Astrocyte (in vitro differentiated cells and primary cell): ENCODE measurements at regions not wholly inside any gene's neighbourhood (a gene's known extent, or its start where the extent isn't known, plus 50 kb on each side); places are given as distances from the start of the nearest gene placed in this dataset.

Experiments
- DNase-seq: peaks from one replicate; pipeline ENCODE4 v3.0.0-alpha.2; 2010; ENCODE audit warnings: low read depth
- FAIRE-seq: peaks from 2 replicates; lab custom pipeline; 2011; peaks lifted over from hg19 to GRCh38; lab: Jason Lieb, UNC
- H2AFZ ChIP-seq: 2 replicates; pipeline ENCODE4 v1.6.0; 2012; ENCODE audit warnings: low read depth, low read length, inconsistent platforms
- H3K27ac ChIP-seq: 2 replicates; pipeline ENCODE4 v1.5.1; 2011; ENCODE audit warnings: low read depth, low read length, inconsistent platforms
- H3K27me3 ChIP-seq: 2 replicates; pipeline ENCODE4 v1.6.0; 2011; ENCODE audit warnings: low read length, inconsistent platforms; ENCODE audit not compliant: insufficient read depth
- H3K36me3 ChIP-seq: 2 replicates; pipeline ENCODE4 v1.5.1; 2011; ENCODE audit warnings: low read length, inconsistent platforms; ENCODE audit not compliant: insufficient read depth
- H3K4me1 ChIP-seq: 2 replicates; pipeline ENCODE4 v1.5.1; 2011; ENCODE audit warnings: low read length, inconsistent platforms; ENCODE audit not compliant: insufficient read depth
- H3K4me2 ChIP-seq: 2 replicates; pipeline ENCODE4 v1.6.0; 2012; ENCODE audit warnings: low read length, inconsistent platforms
- H3K4me3 ChIP-seq: 2 replicates; pipeline ENCODE4 v1.5.1; 2011; ENCODE audit warnings: low read depth, mild to moderate bottlenecking, low read length, inconsistent platforms; ENCODE audit not compliant: insufficient read depth
- H3K79me2 ChIP-seq: 2 replicates; pipeline ENCODE4 v1.6.0; 2012; ENCODE audit warnings: mild to moderate bottlenecking, low read length, inconsistent platforms; ENCODE audit not compliant: insufficient read depth
- H3K9ac ChIP-seq: 2 replicates; pipeline ENCODE4 v1.6.0; 2012; ENCODE audit warnings: mild to moderate bottlenecking, low read length, inconsistent platforms
- H3K9me3 ChIP-seq: 2 replicates; pipeline ENCODE4 v1.5.1; 2012; ENCODE audit warnings: low read depth, mild to moderate bottlenecking, low read length, inconsistent platforms; ENCODE audit not compliant: insufficient read depth
- H4K20me1 ChIP-seq: 2 replicates; pipeline ENCODE4 v1.6.0; 2012; ENCODE audit warnings: low read length, inconsistent platforms; ENCODE audit not compliant: insufficient read depth
- H3K27ac Mint-ChIP-seq: one replicate; pipeline ENCODE4 v1.8.0; 2021; ENCODE audit warnings: mild to moderate bottlenecking, mixed read lengths; ENCODE audit not compliant: unreplicated experiment
- H3K27me3 Mint-ChIP-seq: one replicate; pipeline ENCODE4 v1.8.0; 2021; ENCODE audit warnings: low read depth, mixed read lengths; ENCODE audit not compliant: unreplicated experiment
- H3K36me3 Mint-ChIP-seq: one replicate; pipeline ENCODE4 v1.8.0; 2021; ENCODE audit warnings: low read depth, mixed read lengths; ENCODE audit not compliant: unreplicated experiment
- H3K4me1 Mint-ChIP-seq: one replicate; pipeline ENCODE4 v1.8.0; 2021; ENCODE audit warnings: low read depth, mixed read lengths; ENCODE audit not compliant: unreplicated experiment
- H3K4me3 Mint-ChIP-seq: one replicate; pipeline ENCODE4 v1.8.0; 2021; ENCODE audit warnings: mild to moderate bottlenecking, moderate library complexity, mixed read lengths; ENCODE audit not compliant: unreplicated experiment
- H3K9me3 Mint-ChIP-seq: one replicate; pipeline ENCODE4 v1.8.0; 2021; ENCODE audit warnings: mild to moderate bottlenecking, mixed read lengths; ENCODE audit not compliant: unreplicated experiment
- EZH2 ChIP-seq: IDR thresholded peaks from 2 replicates; pipeline ENCODE4 v1.6.1; 2012; ENCODE audit warnings: mild to moderate bottlenecking, low read length, inconsistent platforms; ENCODE audit not compliant: insufficient read depth
- TF ChIP-seq, protein P1 (sequence below): IDR thresholded peaks from 2 replicates; pipeline ENCODE4 v1.5.1; 2011; ENCODE audit warnings: low read depth, mild to moderate bottlenecking, inconsistent platforms, low read length, moderate library complexity; ENCODE audit not compliant: insufficient read depth

DNA sequence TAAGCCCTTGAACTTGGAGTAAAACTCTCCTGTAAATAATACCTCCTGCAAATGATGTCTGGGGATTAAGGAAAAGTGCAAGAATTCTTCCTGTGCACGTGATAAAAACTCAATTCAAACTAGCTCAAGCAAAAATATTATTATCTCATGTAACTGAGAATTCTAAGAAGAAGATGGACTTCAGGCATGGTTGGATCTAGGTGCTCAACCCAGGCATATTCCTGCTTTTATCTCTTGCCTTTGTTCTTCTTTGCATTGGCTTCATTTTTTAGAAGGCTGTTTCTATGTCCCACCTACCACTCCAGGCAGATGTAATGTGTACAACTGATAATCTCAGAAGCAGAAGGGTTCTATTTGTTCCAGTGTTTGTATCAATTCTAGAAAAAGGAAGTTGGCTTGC is 95.8 kb downstream of the DACT2 start:
- H3K4me2 ChIP-seq = no peak overlapping the region
- H3K9ac ChIP-seq = no peak overlapping the region
- H3K4me1 ChIP-seq = no peaks in the 10 kb centered on the region
- no peaks in the 10 kb centered on the region for H4K20me1 ChIP-seq
- H3K9me3 Mint-ChIP-seq = no peaks in the 10 kb centered on the region
- H3K4me3 ChIP-seq = no peak overlapping the region
- H3K27me3 Mint-ChIP-seq = peaks cover 68% of the 10 kb centered on the region
- no peaks in the 10 kb centered on the region for H3K36me3 Mint-ChIP-seq
- peaks cover 2% of the 10 kb centered on the region for H3K4me1 Mint-ChIP-seq
- H3K27me3 ChIP-seq = peaks cover 12% of the 10 kb centered on the region
- DNase-seq = no peak
- no peak for FAIRE-seq
- TF ChIP-seq EZH2 = no peak
- TF ChIP-seq, protein P1, sequence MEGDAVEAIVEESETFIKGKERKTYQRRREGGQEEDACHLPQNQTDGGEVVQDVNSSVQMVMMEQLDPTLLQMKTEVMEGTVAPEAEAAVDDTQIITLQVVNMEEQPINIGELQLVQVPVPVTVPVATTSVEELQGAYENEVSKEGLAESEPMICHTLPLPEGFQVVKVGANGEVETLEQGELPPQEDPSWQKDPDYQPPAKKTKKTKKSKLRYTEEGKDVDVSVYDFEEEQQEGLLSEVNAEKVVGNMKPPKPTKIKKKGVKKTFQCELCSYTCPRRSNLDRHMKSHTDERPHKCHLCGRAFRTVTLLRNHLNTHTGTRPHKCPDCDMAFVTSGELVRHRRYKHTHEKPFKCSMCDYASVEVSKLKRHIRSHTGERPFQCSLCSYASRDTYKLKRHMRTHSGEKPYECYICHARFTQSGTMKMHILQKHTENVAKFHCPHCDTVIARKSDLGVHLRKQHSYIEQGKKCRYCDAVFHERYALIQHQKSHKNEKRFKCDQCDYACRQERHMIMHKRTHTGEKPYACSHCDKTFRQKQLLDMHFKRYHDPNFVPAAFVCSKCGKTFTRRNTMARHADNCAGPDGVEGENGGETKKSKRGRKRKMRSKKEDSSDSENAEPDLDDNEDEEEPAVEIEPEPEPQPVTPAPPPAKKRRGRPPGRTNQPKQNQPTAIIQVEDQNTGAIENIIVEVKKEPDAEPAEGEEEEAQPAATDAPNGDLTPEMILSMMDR = no peak
- H3K9me3 ChIP-seq = no peaks in the 10 kb centered on the region
- no peaks in the 10 kb centered on the region for H3K79me2 ChIP-seq
- H2AFZ ChIP-seq = no peak overlapping the region
- no peaks in the 10 kb centered on the region for H3K36me3 ChIP-seq
- H3K27ac Mint-ChIP-seq = no peak overlapping the region
- H3K4me3 Mint-ChIP-seq = no peak overlapping the region
- no peak overlapping the region for H3K27ac ChIP-seq

DNA sequence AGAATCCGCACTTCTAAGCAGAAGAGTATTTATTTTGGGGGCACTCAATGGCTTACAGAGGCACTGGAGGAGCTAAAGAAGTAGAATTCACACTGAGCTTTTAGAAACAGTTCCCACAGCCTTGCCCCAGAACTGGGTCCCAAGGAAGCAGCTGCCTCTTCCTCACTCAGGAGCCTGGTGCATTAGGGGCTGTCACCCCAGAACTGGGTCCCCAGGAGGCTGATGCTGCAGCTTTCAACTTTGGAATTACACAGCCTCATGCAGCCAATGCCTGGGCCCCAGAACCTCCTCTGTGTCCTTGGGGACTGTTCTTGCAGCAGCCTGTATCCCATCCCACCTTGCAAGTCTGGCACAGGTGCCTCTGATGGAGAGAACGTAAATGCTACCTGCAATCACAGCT is 96.4 kb downstream of the DACT2 start:
- Histone ChIP-seq H4K20me1 (no peaks in the 10 kb centered on the region), H3K4me3 (no peak overlapping the region), H3K79me2 (no peaks in the 10 kb centered on the region), H3K27ac (no peak overlapping the region), H3K27me3 (peaks cover 12% of the 10 kb centered on the region), H2AFZ (no peak overlapping the region), H3K4me2 (no peak overlapping the region), H3K9me3 (peaks cover 4% of the 10 kb centered on the region), H3K9ac (no peak overlapping the region), H3K4me1 (no peaks in the 10 kb centered on the region), H3K36me3 (no peaks in the 10 kb centered on the region)
- peaks cover 2% of the 10 kb centered on the region for H3K4me1 Mint-ChIP-seq
- no peak for TF ChIP-seq EZH2
- TF ChIP-seq, protein P1 = no peak
- peaks cover 68% of the 10 kb centered on the region for H3K27me3 Mint-ChIP-seq
- DNase-seq = no peak
- H3K9me3 Mint-ChIP-seq = no peaks in the 10 kb centered on the region
- H3K4me3 Mint-ChIP-seq = no peak overlapping the region
- no peaks in the 10 kb centered on the region for H3K36me3 Mint-ChIP-seq
- no peak for FAIRE-seq
- no peak overlapping the region for H3K27ac Mint-ChIP-seq

DNA sequence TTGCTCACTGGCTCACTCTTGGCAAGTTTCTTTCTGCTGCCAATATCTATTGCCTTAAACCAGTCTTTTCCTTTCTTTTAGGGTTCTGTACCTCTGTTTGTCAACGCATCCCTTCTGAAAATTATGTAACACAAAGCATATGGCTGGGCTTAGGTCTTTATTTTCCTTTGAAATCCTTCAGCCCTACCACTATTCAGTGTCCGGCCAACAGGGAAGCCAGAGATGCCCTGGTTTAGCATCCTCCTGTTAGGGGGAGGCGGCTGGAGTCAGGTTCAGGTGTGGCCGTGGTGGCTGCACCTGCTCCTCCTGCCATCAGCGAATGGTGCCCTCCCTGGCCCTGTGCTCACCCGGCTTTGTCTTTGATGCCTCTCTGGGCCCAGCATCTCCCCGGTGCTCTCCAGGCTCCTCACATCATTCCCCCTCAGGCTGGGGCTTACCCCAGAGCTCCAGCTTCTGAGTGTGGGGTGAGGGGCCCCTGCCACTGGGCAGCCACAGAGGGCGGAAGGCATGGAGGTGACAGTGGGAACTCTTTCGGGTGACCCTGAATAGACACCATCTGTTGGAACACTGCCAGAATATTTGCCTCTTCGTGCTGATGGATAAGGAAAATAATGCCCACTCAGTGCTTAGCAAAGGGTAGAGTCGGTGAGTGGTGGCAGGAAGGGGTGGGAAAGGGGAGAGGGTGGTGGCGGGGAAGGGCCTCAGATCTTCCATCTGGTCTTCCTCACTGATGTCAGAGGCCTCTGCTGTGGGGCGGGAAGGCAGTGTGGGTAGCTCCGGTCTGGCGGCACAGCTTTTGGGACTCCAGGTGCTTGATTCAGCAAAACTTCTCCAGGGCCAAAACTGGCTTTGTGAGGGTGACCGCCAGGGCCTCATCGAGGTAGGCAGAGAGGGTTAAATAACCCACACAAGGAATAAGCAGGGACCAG is 97.2 kb downstream of the DACT2 start:
- Histone ChIP-seq H3K4me2 (no peak overlapping the region), H3K9me3 (peaks cover 4% of the 10 kb centered on the region), H3K79me2 (no peaks in the 10 kb centered on the region), H3K9ac (no peak overlapping the region), H3K27ac (no peak overlapping the region), H4K20me1 (no peaks in the 10 kb centered on the region), H3K36me3 (no peaks in the 10 kb centered on the region), H3K4me1 (no peaks in the 10 kb centered on the region), H2AFZ (no peak overlapping the region), H3K27me3 (peaks cover 12% of the 10 kb centered on the region), H3K4me3 (no peak overlapping the region)
- Mint-ChIP-seq H3K27ac (no peak overlapping the region), H3K4me1 (peaks cover 2% of the 10 kb centered on the region), H3K4me3 (no peak overlapping the region), H3K27me3 (peaks cover 68% of the 10 kb centered on the region), H3K36me3 (no peaks in the 10 kb centered on the region), H3K9me3 (no peaks in the 10 kb centered on the region)
- FAIRE-seq = no peak
- no peak for DNase-seq
- no peak for TF ChIP-seq EZH2
- TF ChIP-seq, protein P1 = no peak
